A673 (cell line): ENCODE measurements at regions not wholly inside any gene's neighbourhood (a gene's known extent, or its start where the extent isn't known, plus 50 kb on each side); places are given as distances from the start of the nearest gene placed in this dataset.

Source experiments
- BruUV-seq: library from RNA; stranded (reverse); fragments of 400-500 nt; replicated peaks from 2 replicates; lab custom pipeline; 2021; lab: Mats Ljungman, UMichigan
- CTCF ChIA-PET: fragments of 300-600 bp; sonication (Branson Sonifier 250); formaldehyde crosslinking; loops from one replicate; lab custom pipeline; 2022; ENCODE audit warnings: antibody characterized with exemption; lab: Charles Lee
- POLR2A ChIA-PET: fragments of 300-600 bp; sonication (Branson Sonifier 250); formaldehyde crosslinking; loops from one replicate; lab custom pipeline; 2022; ENCODE audit warnings: antibody characterized with exemption; ENCODE audit not compliant: low non-redundant PET; lab: Charles Lee
- DNase-seq: peaks from one replicate; pipeline ENCODE4 v3.0.0-alpha.2; 2015; ENCODE audit warnings: low spot score
- H3K27ac ChIP-seq: fragments of 200-600 bp; sonication (generic); 2 replicates; pipeline ENCODE4 v1.5.1; 2016; ENCODE audit warnings: mixed run types, low read depth, mild to moderate bottlenecking, mixed read lengths, antibody characterized with exemption, low read length; ENCODE audit not compliant: poor library complexity, severe bottlenecking
- H3K27me3 ChIP-seq: fragments of 200-600 bp; sonication (generic); replicated peaks from 2 replicates; pipeline ENCODE4 v1.6.1; 2017; ENCODE audit warnings: mixed run types, low read depth, mild to moderate bottlenecking, mixed read lengths, antibody characterized with exemption, low read length; ENCODE audit not compliant: insufficient read depth, poor library complexity
- H3K36me3 ChIP-seq: fragments of 200-600 bp; sonication (generic); 2 replicates; pipeline ENCODE4 v1.6.1; 2016; ENCODE audit warnings: mixed run types, mild to moderate bottlenecking, mixed read lengths, antibody characterized with exemption, low read length; ENCODE audit not compliant: insufficient read depth, poor library complexity, severe bottlenecking
- H3K4me1 ChIP-seq: fragments of 200-600 bp; sonication (generic); 2 replicates; pipeline ENCODE4 v1.6.1; 2017; ENCODE audit warnings: mixed run types, mild to moderate bottlenecking, mixed read lengths, antibody characterized with exemption, low read length; ENCODE audit not compliant: insufficient read depth, poor library complexity, severe bottlenecking
- H3K4me3 ChIP-seq: fragments of 200-600 bp; sonication (generic); 2 replicates; pipeline ENCODE4 v1.5.1; 2016; ENCODE audit warnings: low read depth, mixed run types, mild to moderate bottlenecking, mixed read lengths, low read length; ENCODE audit not compliant: poor library complexity, severe bottlenecking
- H3K9me3 ChIP-seq: fragments of 200-600 bp; sonication (generic); 2 replicates; pipeline ENCODE4 v1.6.1; 2016; ENCODE audit warnings: mixed run types, low read depth, mild to moderate bottlenecking, mixed read lengths, antibody characterized with exemption, low read length; ENCODE audit not compliant: poor library complexity, severe bottlenecking
- CTCF ChIP-seq: fragments of 300-800, 200-600 bp; sonication (generic); conservative IDR thresholded peaks from 2 replicates; pipeline ENCODE4 v1.5.1; 2017; ENCODE audit warnings: low read depth, mild to moderate bottlenecking, antibody characterized with exemption, low read length, moderate library complexity, mixed read lengths
- EZH2 ChIP-seq: fragments of 200-600 bp; sonication (generic); IDR thresholded peaks from 2 replicates; pipeline ENCODE4 v1.6.1; 2017; ENCODE audit warnings: borderline replicate concordance, low read depth, mild to moderate bottlenecking, mixed read lengths, antibody characterized with exemption, low read length; ENCODE audit not compliant: poor library complexity, severe bottlenecking
- intact Hi-C: fragments of 100-400 bp; cut with micrococcal nuclease; formaldehyde crosslinking; loops from one replicate; pipeline ENCODE4 v1.10.0; 2022; ENCODE audit not compliant: unreplicated experiment

GRCh38 chr4:137819964-137820383 is 287.7 kb upstream of the PCDH18 start:
- ChIA-PET POLR2A (no interaction called here), CTCF (interaction anchor here (0.9 to 1.6 kb wide), 2 partner anchors 270 to 1051 kb away, joined by 7 to 8 read pairs; no protein-coding TSS in a partner anchor)
- BruUV-seq = no TSS peak
- H3K4me3 ChIP-seq = no peak overlapping the region
- H3K27me3 ChIP-seq = no peaks in the 10 kb centered on the region
- no peaks in the 10 kb centered on the region for H3K9me3 ChIP-seq
- no peak overlapping the region for H3K27ac ChIP-seq
- TF ChIP-seq EZH2 (no peak), CTCF (peak; percentile 77)
- intact Hi-C loops = loop anchor here (2.0 to 5.0 kb wide), 6 partner anchors 217 to 1051 kb away; no protein-coding TSS in a partner anchor
- no peaks in the 10 kb centered on the region for H3K36me3 ChIP-seq
- peak; percentile 65 for DNase-seq
- no peaks in the 10 kb centered on the region for H3K4me1 ChIP-seq

DNA sequence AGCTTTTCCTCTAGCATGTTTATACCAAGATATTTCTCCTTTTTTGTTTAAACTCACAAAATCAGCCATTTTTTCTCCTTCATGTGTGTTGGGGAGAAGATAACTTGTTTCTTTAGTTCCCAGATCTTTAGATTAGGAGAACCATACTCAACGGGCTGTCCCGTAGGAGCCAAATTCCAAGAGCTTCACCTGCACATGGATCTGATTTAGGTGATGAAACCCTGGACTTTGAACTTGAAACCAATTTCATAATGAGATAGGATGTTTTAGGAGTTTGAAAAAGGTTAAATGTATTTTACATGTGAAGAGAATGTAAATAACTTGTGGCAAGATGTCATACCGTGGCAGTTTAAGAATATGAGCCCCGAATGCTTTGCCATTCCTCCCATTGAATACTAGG is 280.0 kb upstream of the PCDH18 start:
- DNase-seq = no peak
- BruUV-seq = no TSS peak
- peaks cover 10% of the 10 kb centered on the region for H3K4me1 ChIP-seq
- no peak overlapping the region for H3K4me3 ChIP-seq
- ChIA-PET POLR2A (no interaction called here), CTCF (no interaction called here)
- H3K27ac ChIP-seq = no peak overlapping the region
- intact Hi-C loops = no loop called here
- H3K36me3 ChIP-seq = no peaks in the 10 kb centered on the region
- H3K27me3 ChIP-seq = no peaks in the 10 kb centered on the region
- H3K9me3 ChIP-seq = no peaks in the 10 kb centered on the region
- TF ChIP-seq CTCF (no peak), EZH2 (no peak)

GRCh38 chr4:137806420-137806819 is 274.1 kb upstream of the PCDH18 start:
- intact Hi-C loops = no loop called here
- CTCF ChIA-PET = no interaction called here
- POLR2A ChIA-PET = no interaction called here
- Histone ChIP-seq H3K27me3 (no peaks in the 10 kb centered on the region), H3K36me3 (no peaks in the 10 kb centered on the region), H3K9me3 (no peaks in the 10 kb centered on the region), H3K27ac (no peak overlapping the region), H3K4me1 (peaks cover 10% of the 10 kb centered on the region), H3K4me3 (no peak overlapping the region)
- TF ChIP-seq CTCF (no peak), EZH2 (no peak)
- DNase-seq = no peak
- no TSS peak for BruUV-seq
